Thyroid gland (tissue), 4 donors: ENCODE measurements at regions not wholly inside any gene's neighbourhood (a gene's known extent, or its start where the extent isn't known, plus 50 kb on each side); places are given as distances from the start of the nearest gene placed in this dataset.

ENCODE experiments used
- DNase-seq, 2 donors: peaks; one replicate each; pipeline ENCODE4 v3.0.0-alpha.2; 2019
- H3K27ac ChIP-seq, 3 donors: fragments of 200-600 bp; sonication (generic); 1 replicate in 2 of 3; 2 replicates in 1 of 3; pipeline ENCODE4 v1.5.1; 2016 to 2019; ENCODE audit warnings: mild to moderate bottlenecking in 1 of 3, moderate library complexity in 1 of 3
- H3K27me3 ChIP-seq: fragments of 200-600 bp; sonication (generic); one replicate; pipeline ENCODE4 v1.5.1; 2019
- H3K36me3 ChIP-seq, 2 donors: fragments of 200-600 bp; sonication (generic); one replicate each; pipeline ENCODE4 v1.5.1; 2016 to 2019
- H3K4me1 ChIP-seq, 2 donors: fragments of 200-600 bp; sonication (generic); one replicate each; pipeline ENCODE4 v1.5.1; 2017 to 2019
- H3K4me3 ChIP-seq, 3 donors: fragments of 200-600 bp; sonication (generic); replicated peaks in 1 of 3; 1 replicate in 2 of 3; 2 replicates in 1 of 3; pipeline ENCODE4 v1.5.1; 2016; ENCODE audit warnings: mild to moderate bottlenecking in 1 of 3
- H3K9me3 ChIP-seq: fragments of 200-600 bp; sonication (generic); one replicate; pipeline ENCODE4 v1.5.1; 2017
- CTCF ChIP-seq, 6 experiments: fragments of 200-600 bp in 3 of 6; fragments of 450-650 bp in 3 of 6; sonication (generic) in 3 of 6; IDR thresholded peaks; one replicate each; pipeline ENCODE4 v1.5.1; 2016 to 2019; ENCODE audit warnings: antibody characterized with exemption in 6 of 6, mild to moderate bottlenecking in 2 of 6, inconsistent platforms in 1 of 6, moderate library complexity in 1 of 6
- POLR2A ChIP-seq, 2 donors: fragments of 450-650 bp; IDR thresholded peaks; one replicate each; pipeline ENCODE4 v1.6.1; 2017; ENCODE audit warnings: antibody characterized with exemption in 2 of 2, mild to moderate bottlenecking in 2 of 2, moderate library complexity in 1 of 2
- WGBS, 2 donors: methylation state at CpG; one replicate each; pipeline ENCODE4 v1.1.5; 2017; 5-methylcytosine and 5-hydroxymethylcytosine counted together
- intact Hi-C: fragments of 100-400 bp; cut with DNase I; formaldehyde crosslinking; loops from one replicate; pipeline ENCODE4 v1.15.1; 2023

GRCh38 chr4:152209772-152210493 is 326.0 kb downstream of the FBXW7 start:
- intact Hi-C loops: no loop called here
- Histone ChIP-seq H3K4me1 (peaks cover 0 to 7% of the 10 kb centered on the region in 2 donors), H3K4me3 (no peak overlapping the region), H3K36me3 (no peaks in the 10 kb centered on the region), H3K27me3 (no peaks in the 10 kb centered on the region), H3K27ac (no peak overlapping the region), H3K9me3 (no peaks in the 10 kb centered on the region)
- no peak for DNase-seq
- 80 to 93% methylated on average over 4 of the region's 4 CpGs for WGBS, 2 donors
- TF ChIP-seq CTCF (IDR thresholded peaks at IDR 0.05) (no peak), POLR2A (IDR thresholded peaks at IDR 0.05) (no peak)

GRCh38 chr4:152207378-152207720 is 328.5 kb downstream of the FBXW7 start:
- WGBS, 2 donors: 72 to 78% methylated on average over 2 of the region's 2 CpGs
- TF ChIP-seq POLR2A (IDR thresholded peaks at IDR 0.05): no peak
- TF ChIP-seq CTCF (IDR thresholded peaks at IDR 0.05): no peak
- no peak for DNase-seq
- H3K27ac ChIP-seq: no peak overlapping the region
- no peaks in the 10 kb centered on the region for H3K27me3 ChIP-seq
- peaks cover 0 to 7% of the 10 kb centered on the region in 2 donors for H3K4me1 ChIP-seq
- no peaks in the 10 kb centered on the region for H3K36me3 ChIP-seq
- H3K9me3 ChIP-seq: no peaks in the 10 kb centered on the region
- intact Hi-C loops: no loop called here
- no peak overlapping the region for H3K4me3 ChIP-seq

DNA sequence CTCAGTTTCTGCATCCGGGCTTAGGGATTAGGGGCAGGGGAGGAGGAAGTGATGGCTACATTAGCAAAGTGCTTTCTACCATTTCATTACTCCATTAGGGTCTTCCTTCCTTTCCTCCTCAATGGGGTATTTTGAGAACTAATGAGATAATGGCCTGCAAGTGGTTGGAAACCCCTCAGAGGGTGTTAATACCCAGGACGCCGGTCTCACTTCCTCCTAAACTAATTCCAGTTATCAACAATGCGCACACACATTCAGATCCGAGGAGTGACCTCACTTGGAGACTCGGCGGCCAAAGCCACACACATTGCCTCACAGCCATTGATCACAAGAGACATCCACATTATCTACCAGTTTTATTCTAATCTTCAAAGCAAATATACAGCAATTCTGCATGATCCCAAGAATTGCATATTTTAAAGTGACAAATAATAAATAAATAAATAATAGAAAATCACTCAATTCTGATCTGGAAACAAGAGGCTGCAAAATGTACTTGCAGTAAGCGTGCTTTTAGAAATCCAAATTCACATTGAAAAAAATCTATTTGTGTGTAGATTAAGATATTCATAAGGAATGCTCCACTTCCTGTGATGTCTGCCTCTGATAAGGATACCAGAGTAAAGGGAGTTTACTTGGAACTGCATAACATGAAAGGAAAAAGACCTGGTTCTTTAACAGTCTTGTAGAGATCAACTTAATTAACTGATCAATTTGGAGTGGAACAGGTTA is 329.1 kb downstream of the FBXW7 start:
- H3K36me3 ChIP-seq: no peaks in the 10 kb centered on the region
- H3K4me3 ChIP-seq: no peak overlapping the region
- H3K9me3 ChIP-seq: no peaks in the 10 kb centered on the region
- no peaks in the 10 kb centered on the region for H3K27me3 ChIP-seq
- DNase-seq: no peak
- WGBS, 2 donors: 50 to 58% methylated on average over 8 of the region's 8 CpGs
- peaks cover 0 to 7% of the 10 kb centered on the region in 2 donors for H3K4me1 ChIP-seq
- TF ChIP-seq CTCF (IDR thresholded peaks at IDR 0.05): no peak
- no peak for TF ChIP-seq POLR2A (IDR thresholded peaks at IDR 0.05)
- H3K27ac ChIP-seq: no peak overlapping the region
- intact Hi-C loops: no loop called here

DNA sequence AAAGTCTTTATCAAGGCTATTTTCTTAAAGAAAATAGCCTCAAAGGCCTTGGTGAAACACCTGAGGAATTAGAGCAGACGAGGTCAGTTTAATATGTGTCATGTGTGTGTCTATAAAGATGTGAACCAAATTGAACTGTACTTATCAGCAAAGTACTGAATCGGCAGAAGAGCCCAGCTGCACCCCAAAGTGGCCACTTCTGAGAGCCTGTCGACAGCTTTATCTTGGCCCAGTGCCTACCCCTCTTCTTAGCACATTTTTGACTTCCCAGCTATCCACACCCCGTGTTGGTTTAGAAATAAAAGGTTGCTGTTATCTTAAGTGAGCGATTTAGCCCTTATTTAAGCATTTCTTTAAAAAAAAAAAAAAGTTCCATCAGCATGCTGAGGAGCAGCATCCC is 329.7 kb downstream of the FBXW7 start:
- 16 to 31% methylated on average over 5 of the region's 5 CpGs for WGBS, 2 donors

More for the DNA sequence above, 329.7 kb downstream of the FBXW7 start:
- TF ChIP-seq POLR2A (IDR thresholded peaks at IDR 0.05) (no peak), CTCF (IDR thresholded peaks at IDR 0.05) (no peak)
- Histone ChIP-seq H3K27me3 (no peaks in the 10 kb centered on the region), H3K27ac (no peak overlapping the region), H3K9me3 (no peaks in the 10 kb centered on the region), H3K4me3 (no peak overlapping the region), H3K36me3 (no peaks in the 10 kb centered on the region), H3K4me1 (peaks cover 0 to 7% of the 10 kb centered on the region in 2 donors)
- intact Hi-C loops: no loop called here
- peak; percentile 38 to 68 for DNase-seq
